ENCODE measurements at regions not wholly inside any gene's neighbourhood (a gene's known extent, or its start where the extent isn't known, plus 50 kb on each side); places are given as distances from the start of the nearest gene placed in this dataset.

GRCh38 chr19:31625575-31625974, 276.3 kb upstream of the TSHZ3 start:
- Mint-ChIP-seq H3K36me3 (ENCODE audit: low read depth) (no peaks in the 10 kb centered on the region), H3K4me1 (ENCODE audit: low read depth) (no peaks in the 10 kb centered on the region), H3K9me3 (no peaks in the 10 kb centered on the region), H3K27me3 (peaks cover 2% of the 10 kb centered on the region), H3K27ac (no peak overlapping the region), H3K4me3 (no peak overlapping the region)
- no peak for DNase-seq

- Mint-ChIP-seq H3K9me3 (no peaks in the 10 kb centered on the region), H3K4me1 (ENCODE audit: low read depth) (no peaks in the 10 kb centered on the region), H3K4me3 (no peak overlapping the region), H3K27me3 (peaks cover 2% of the 10 kb centered on the region), H3K27ac (no peak overlapping the region), H3K36me3 (ENCODE audit: low read depth) (no peaks in the 10 kb centered on the region)
- DNase-seq: no peak
These were observed 277.7 kb upstream of the TSHZ3 start for GRCh38 chr19:31626941-31627340.

DNA sequence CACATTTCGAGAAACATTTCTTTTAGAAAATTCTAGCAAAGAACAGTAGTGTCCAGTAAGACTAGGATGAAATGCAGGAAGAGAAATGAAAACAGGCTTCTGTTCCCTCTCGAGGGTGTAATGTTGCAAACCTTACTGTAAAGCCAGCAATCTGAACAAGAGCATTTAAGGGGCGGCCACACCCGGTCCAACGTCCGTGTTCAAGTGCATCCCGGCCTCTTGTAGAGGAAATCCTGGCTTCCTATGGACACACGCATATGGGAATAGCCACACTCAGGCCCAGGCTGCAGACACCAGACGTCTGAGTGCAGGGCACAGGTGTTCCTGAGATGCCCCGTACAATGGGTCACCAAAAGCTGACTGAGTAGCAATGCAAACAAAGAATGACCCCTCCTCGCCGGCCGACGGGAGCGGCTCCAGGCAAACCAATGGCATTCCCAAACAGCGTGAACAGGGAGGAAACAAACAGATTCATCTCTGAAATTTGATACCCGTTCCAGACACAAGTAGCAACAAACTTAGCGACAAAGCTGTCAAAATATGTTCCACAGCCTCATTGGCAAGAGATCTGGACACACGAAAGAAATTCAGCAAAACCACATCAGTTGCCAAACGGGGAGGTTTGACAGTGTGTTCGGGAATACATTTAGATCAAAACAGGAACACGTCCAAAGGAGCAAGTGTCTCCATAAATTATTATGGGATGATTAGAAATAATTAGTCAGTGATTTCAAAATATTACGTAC, 278.6 kb upstream of the TSHZ3 start:
- peaks cover 2% of the 10 kb centered on the region for H3K27me3 Mint-ChIP-seq
- DNase-seq: no peak
- no peak overlapping the region for H3K4me3 Mint-ChIP-seq
- no peak overlapping the region for H3K27ac Mint-ChIP-seq
- H3K36me3 Mint-ChIP-seq (ENCODE audit: low read depth): no peaks in the 10 kb centered on the region
- H3K9me3 Mint-ChIP-seq: no peaks in the 10 kb centered on the region
- no peaks in the 10 kb centered on the region for H3K4me1 Mint-ChIP-seq (ENCODE audit: low read depth)

- Mint-ChIP-seq H3K27me3 (peaks cover 2% of the 10 kb centered on the region), H3K4me1 (ENCODE audit: low read depth) (no peaks in the 10 kb centered on the region), H3K4me3 (no peak overlapping the region), H3K27ac (no peak overlapping the region), H3K36me3 (ENCODE audit: low read depth) (no peaks in the 10 kb centered on the region), H3K9me3 (no peaks in the 10 kb centered on the region)
- DNase-seq: no peak
These were observed 280.5 kb upstream of the TSHZ3 start for GRCh38 chr19:31629579-31630363.

DNA sequence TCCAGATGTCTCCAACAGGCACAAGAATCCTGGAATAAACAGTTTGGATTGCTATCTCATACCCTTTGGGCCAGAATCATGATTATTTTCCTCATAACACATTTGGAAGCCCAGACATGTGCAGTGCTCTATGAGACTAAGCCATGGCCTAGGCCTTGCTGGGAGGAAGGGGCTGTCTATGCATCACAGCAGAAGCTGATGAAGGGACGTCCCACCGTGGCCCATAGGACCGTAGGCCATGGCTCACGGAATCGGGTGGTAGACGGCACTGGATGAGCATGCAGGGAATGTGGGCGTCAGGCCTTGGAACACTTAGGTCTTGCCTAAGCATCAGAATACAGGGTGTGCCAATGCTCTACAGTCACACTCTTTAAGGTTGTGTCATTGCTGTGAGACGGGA, 283.8 kb upstream of the TSHZ3 start:
- no peaks in the 10 kb centered on the region for H3K4me1 Mint-ChIP-seq (ENCODE audit: low read depth)
- H3K9me3 Mint-ChIP-seq: no peaks in the 10 kb centered on the region
- DNase-seq: no peak
- no peaks in the 10 kb centered on the region for H3K36me3 Mint-ChIP-seq (ENCODE audit: low read depth)
- H3K27me3 Mint-ChIP-seq: no peaks in the 10 kb centered on the region
- no peak overlapping the region for H3K27ac Mint-ChIP-seq
- H3K4me3 Mint-ChIP-seq: no peak overlapping the region

DNA sequence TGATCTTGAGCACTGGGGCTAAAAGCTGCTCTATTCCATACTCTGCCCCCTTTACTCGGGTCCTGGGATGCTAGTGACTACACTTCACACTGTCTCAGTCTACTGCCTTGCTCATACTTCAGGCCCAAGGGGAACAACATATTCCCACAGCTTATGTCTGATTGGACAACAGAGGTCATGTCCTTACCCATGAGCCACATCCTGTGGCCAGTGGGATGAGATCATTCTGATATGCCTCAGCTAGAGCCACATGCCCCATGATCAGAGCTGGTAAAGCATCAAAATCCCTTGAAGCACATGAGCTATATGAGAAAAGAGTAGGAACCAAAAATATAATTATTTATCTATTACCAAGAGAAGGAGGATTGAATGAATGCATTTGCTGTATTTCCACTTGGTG, 290.1 kb upstream of the TSHZ3 start:
- no peaks in the 10 kb centered on the region for H3K4me1 Mint-ChIP-seq (ENCODE audit: low read depth)
- DNase-seq: no peak
- no peak overlapping the region for H3K4me3 Mint-ChIP-seq
- peaks cover 12% of the 10 kb centered on the region for H3K27me3 Mint-ChIP-seq
- peaks cover 2% of the 10 kb centered on the region for H3K9me3 Mint-ChIP-seq
- no peak overlapping the region for H3K27ac Mint-ChIP-seq
- no peaks in the 10 kb centered on the region for H3K36me3 Mint-ChIP-seq (ENCODE audit: low read depth)

DNA sequence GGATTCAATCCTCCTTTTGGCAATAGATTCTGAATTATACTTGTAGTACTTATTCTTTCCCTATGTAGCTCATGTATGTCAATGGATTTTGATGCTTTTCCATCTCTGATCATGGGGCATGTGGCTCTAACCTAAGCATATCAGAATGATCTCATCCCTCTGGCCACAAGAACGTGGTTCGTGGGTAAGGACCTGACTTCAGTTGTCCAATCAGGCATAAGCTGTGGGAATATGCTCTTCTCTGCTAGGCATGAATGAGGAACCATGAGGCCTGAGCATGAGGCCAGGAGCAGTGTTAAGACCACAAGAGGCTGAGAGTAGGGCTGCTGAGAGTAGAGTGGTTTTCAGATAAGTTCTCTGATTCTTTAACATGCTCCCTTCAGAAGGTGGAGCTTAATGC, 292.4 kb upstream of the TSHZ3 start:
- Mint-ChIP-seq H3K4me1 (ENCODE audit: low read depth) (no peaks in the 10 kb centered on the region), H3K27me3 (peaks cover 12% of the 10 kb centered on the region), H3K36me3 (ENCODE audit: low read depth) (no peaks in the 10 kb centered on the region), H3K4me3 (no peak overlapping the region), H3K27ac (no peak overlapping the region), H3K9me3 (peaks cover 13% of the 10 kb centered on the region)
- DNase-seq: no peak

DNA sequence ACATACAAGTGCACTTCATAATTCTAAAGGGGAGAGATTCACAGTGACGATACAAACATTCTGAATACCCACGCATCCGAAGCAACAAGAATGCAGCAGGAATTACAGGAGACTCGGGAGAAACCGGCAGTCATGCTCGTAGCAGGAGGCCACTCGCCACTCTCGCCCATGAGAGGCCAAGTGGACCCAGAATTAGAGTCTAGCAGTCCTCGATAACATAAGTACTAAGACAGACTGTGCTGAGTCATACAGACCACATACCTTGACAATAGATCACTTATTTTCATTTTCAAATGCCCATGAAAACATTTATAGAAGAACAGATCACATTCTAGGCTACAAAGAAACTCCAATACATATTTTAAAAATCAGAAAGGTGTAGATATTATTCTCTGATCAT, 299.1 kb upstream of the TSHZ3 start:
- Mint-ChIP-seq H3K36me3 (ENCODE audit: low read depth) (no peaks in the 10 kb centered on the region), H3K27me3 (no peaks in the 10 kb centered on the region), H3K4me1 (ENCODE audit: low read depth) (no peaks in the 10 kb centered on the region), H3K9me3 (peaks cover 11% of the 10 kb centered on the region), H3K4me3 (no peak overlapping the region), H3K27ac (no peak overlapping the region)
- DNase-seq: no peak

DNA sequence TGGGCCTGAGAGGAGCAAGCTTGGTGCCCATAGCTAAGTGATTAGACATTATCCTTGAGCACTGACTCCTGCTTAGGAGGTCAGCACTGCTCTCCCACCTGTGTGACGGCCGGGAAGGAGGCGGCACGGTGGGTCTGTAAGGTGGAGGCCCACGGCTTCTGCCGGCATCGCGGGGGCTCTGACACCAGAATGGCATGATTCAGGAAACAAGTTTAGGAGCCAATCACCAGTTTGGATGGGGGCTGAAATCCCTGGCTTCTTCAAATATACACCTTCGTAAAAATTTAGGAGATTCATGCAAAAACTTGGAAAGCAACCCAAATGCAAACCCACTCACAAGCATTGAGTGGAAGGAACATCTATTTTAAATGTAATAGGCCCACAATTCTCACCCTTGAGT, 307.3 kb upstream of the TSHZ3 start:
- Mint-ChIP-seq H3K9me3 (no peaks in the 10 kb centered on the region), H3K27ac (no peak overlapping the region), H3K36me3 (ENCODE audit: low read depth) (no peaks in the 10 kb centered on the region), H3K4me3 (no peak overlapping the region), H3K27me3 (peaks cover 5% of the 10 kb centered on the region), H3K4me1 (ENCODE audit: low read depth) (no peaks in the 10 kb centered on the region)
- DNase-seq: no peak

DNA sequence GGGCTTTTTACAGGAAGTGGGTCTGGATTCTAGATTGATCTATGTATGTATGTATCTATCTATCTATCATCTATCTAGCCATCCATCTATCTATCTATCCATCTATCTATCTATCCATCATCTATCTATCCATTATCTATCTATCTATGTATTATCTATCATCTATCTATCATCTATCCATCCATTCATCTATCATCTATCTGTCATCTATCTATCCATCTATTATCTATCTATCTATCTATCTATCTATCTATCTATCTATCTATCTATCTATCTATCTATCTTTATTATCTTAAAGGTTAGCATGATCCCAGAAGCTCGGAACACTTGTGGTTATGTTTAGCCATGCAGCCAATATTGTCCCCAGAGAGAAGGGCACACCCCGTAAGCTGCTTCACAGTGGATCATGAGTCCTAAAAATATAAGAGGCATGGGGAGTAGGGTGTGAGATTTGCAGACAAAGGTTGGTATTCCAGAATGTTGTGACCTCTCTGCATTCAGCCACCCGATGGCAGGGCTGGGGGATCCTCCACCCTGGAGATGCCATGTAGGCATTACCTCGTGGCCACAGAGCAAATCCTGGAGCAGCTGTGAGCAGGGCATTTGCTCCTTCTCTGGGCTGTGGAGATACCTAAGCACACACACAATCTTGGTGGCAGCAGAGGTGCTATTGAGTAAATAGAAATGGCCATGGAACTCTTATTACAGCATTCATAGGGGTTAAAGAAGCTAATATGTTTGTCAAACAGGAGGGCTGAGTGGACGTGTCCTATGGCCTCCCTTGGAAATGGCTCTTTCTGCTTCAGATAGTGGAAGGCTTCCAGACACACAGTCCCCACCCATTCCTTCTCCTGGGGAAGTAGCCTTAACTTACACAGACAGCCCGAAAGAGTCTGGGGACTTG, 310.0 kb upstream of the TSHZ3 start:
- Mint-ChIP-seq H3K27ac (no peak overlapping the region), H3K4me1 (ENCODE audit: low read depth) (no peaks in the 10 kb centered on the region), H3K4me3 (no peak overlapping the region), H3K9me3 (no peaks in the 10 kb centered on the region), H3K27me3 (peaks cover 5% of the 10 kb centered on the region), H3K36me3 (ENCODE audit: low read depth) (no peaks in the 10 kb centered on the region)
- no peak for DNase-seq

DNA sequence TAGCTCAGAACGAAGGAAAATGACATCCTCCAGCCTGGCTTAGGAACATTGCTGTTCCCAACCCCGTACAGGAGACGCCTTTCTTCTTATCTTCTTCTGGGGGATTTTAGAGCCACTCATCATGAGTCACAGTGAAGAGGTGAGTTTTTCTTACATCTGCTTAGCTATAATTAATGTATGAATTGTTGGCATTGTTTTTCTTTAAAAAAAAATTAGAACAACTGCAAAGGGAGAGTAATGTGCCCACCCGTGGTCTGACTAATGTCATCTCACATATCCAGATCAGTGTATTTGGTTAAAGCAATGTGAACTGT, 310.6 kb upstream of the TSHZ3 start:
- no peak overlapping the region for H3K27ac Mint-ChIP-seq
- H3K4me3 Mint-ChIP-seq: no peak overlapping the region
- H3K27me3 Mint-ChIP-seq: peaks cover 5% of the 10 kb centered on the region
- no peaks in the 10 kb centered on the region for H3K9me3 Mint-ChIP-seq
- H3K36me3 Mint-ChIP-seq (ENCODE audit: low read depth): no peaks in the 10 kb centered on the region
- H3K4me1 Mint-ChIP-seq (ENCODE audit: low read depth): no peaks in the 10 kb centered on the region
- no peak for DNase-seq

DNA sequence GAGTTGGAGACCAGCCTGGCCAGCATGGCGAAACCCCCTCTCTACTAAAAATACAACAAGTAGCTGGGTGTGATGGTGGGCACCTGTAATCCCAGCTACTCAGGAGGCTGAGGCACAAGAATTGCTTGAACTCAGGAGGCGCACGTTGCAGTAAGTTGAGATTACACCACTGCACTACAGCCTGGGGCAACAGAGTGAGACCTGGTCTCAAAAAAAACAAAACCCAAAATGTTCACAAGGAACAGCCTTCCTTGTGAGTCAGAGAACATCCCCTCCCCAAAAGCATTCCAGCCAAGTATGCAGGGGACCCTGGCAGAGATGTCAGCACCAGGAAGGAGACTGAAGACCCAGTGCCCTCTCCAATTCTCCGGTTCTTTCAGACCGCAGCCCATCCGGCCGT, 314.9 kb upstream of the TSHZ3 start:
- H3K4me1 Mint-ChIP-seq (ENCODE audit: low read depth): no peaks in the 10 kb centered on the region
- no peak overlapping the region for H3K27ac Mint-ChIP-seq
- H3K36me3 Mint-ChIP-seq (ENCODE audit: low read depth): no peaks in the 10 kb centered on the region
- no peaks in the 10 kb centered on the region for H3K27me3 Mint-ChIP-seq
- no peak overlapping the region for H3K4me3 Mint-ChIP-seq
- no peaks in the 10 kb centered on the region for H3K9me3 Mint-ChIP-seq
- DNase-seq: no peak

GRCh38 chr19:31664997-31665396, 315.8 kb upstream of the TSHZ3 start:
- no peaks in the 10 kb centered on the region for H3K4me1 Mint-ChIP-seq (ENCODE audit: low read depth)
- no peak overlapping the region for H3K27ac Mint-ChIP-seq
- no peaks in the 10 kb centered on the region for H3K27me3 Mint-ChIP-seq
- no peak for DNase-seq
- no peaks in the 10 kb centered on the region for H3K36me3 Mint-ChIP-seq (ENCODE audit: low read depth)
- H3K4me3 Mint-ChIP-seq: no peak overlapping the region
- H3K9me3 Mint-ChIP-seq: no peaks in the 10 kb centered on the region

GRCh38 chr19:31666126-31666525, 316.9 kb upstream of the TSHZ3 start:
- Mint-ChIP-seq H3K4me3 (no peak overlapping the region), H3K4me1 (ENCODE audit: low read depth) (no peaks in the 10 kb centered on the region), H3K27ac (no peak overlapping the region), H3K27me3 (no peaks in the 10 kb centered on the region), H3K36me3 (ENCODE audit: low read depth) (no peaks in the 10 kb centered on the region), H3K9me3 (no peaks in the 10 kb centered on the region)
- DNase-seq: no peak

DNA sequence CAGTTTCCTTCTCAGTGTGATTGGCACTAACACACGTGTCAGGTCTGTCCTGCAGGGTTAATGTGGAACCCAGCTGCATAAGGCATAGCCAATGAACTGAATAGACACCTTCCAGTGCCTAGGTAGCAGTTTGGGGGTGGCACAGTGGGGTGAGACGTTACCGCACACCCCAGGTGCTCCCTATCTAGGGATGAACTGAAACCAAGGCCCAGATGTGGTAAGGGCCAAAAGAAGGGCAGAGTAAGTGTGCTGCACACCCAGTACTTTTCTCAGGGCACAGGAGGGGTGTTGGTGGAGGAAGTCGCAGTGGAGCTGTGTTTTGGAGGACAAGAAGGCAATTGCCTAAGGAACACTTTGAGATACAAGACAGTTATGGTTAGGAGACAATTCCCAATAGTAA, 317.9 kb upstream of the TSHZ3 start:
- no peaks in the 10 kb centered on the region for H3K9me3 Mint-ChIP-seq
- H3K4me1 Mint-ChIP-seq (ENCODE audit: low read depth): no peaks in the 10 kb centered on the region
- no peak overlapping the region for H3K27ac Mint-ChIP-seq
- H3K36me3 Mint-ChIP-seq (ENCODE audit: low read depth): no peaks in the 10 kb centered on the region
- H3K4me3 Mint-ChIP-seq: no peak overlapping the region
- H3K27me3 Mint-ChIP-seq: no peaks in the 10 kb centered on the region
- no peak for DNase-seq

Measured in activated T-cell treated with anti-CD3 and anti-CD28 coated beads, Interleukin-2, amount 50 U/mL, for 24 hours (primary cell).